ENCODE measurements at regions not wholly inside any gene's neighbourhood (a gene's known extent, or its start where the extent isn't known, plus 50 kb on each side); places are given as distances from the start of the nearest gene placed in this dataset.

- no peak for TF ChIP-seq CTCF (IDR thresholded peaks at IDR 0.05; ENCODE audit: insufficient read depth, low read depth, low read length, missing control alignments)
- peak; percentile 30 for DNase-seq (ENCODE audit: low read depth)
- H3K4me3 ChIP-seq (ENCODE audit: low read length) = no peak overlapping the region
Measured at GRCh38 chrX:93985344-93986307, 311.6 kb downstream of the FAM133A start.
